ENCODE measurements at regions not wholly inside any gene's neighbourhood (a gene's known extent, or its start where the extent isn't known, plus 50 kb on each side); places are given as distances from the start of the nearest gene placed in this dataset.
"Not testable (repeated sequence)": the region's sequence is repeated elsewhere in the genome, so short reads cannot be mapped to it uniquely, and the experiment has no call there.

DNA sequence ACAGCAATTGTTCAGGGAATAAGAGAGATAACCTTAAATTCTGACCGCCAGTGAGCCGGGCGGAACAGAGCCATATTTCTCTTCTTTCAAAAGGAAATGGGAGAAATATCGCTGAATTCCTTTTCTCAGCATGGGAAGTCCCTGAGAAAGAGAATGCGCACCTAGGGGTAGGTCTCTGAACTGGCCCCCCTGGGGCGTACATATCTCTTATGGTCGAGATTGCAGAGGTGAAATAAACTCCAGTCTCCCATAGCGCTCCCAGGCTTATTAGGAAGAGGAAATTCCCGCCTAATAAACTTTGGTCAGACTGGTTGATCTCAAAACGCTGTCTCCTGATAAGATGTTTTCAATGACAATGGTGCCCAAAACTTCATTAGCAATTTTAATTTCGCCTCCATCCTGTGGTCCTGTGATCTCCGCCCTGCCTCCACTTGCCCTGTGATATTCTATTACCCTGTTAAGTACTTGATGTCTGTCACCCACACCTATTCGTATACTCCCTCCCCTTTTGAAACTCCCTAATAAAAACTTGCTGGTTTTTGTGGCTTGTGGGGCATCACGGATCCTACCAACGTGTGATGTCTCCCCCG, 195.8 kb upstream of the HMCN1 start:
- dilution Hi-C loops (cut with MboI; ENCODE audit: extremely low pct_ligation_motif_present, low sequenced_read_pairs); H3K4me2 ChIP-seq (ENCODE audit: insufficient read depth, low read length); CTCF ChIA-PET; H3K27me3 ChIP-seq (ENCODE audit: control insufficient read depth in 2 of 2, insufficient read depth in 2 of 2, low read length in 2 of 2); H3K79me2 ChIP-seq (ENCODE audit: control insufficient read depth, insufficient read depth, low read length); DNase-seq (ENCODE audit: low read depth, low spot score); H2AFZ ChIP-seq (ENCODE audit: low read depth, low read length); H3K4me3 ChIP-seq (replicated peaks in 1 of 3; ENCODE audit: insufficient read depth in 1 of 3, low read depth in 1 of 3, low read length in 3 of 3); H4K20me1 ChIP-seq (replicated peaks; ENCODE audit: control insufficient read depth, extremely low read depth, insufficient read depth, low read length); H3K9me1 ChIP-seq (replicated peaks; ENCODE audit: control insufficient read depth, extremely low read depth, insufficient read depth, low read length); H3K27ac ChIP-seq (ENCODE audit: insufficient read depth, low read depth, low read length); intact Hi-C loops (cut with micrococcal nuclease); H3K9ac ChIP-seq (replicated peaks; ENCODE audit: extremely low read depth, insufficient read depth, low read length); BruUV-seq (replicated peaks); H3K4me1 ChIP-seq (ENCODE audit: control insufficient read depth, extremely low read depth, insufficient read depth, low read length); FAIRE-seq; H3K9me3 ChIP-seq (replicated peaks; ENCODE audit: control insufficient read depth, insufficient read depth, low read length); POLR2A ChIA-PET; H3K36me3 ChIP-seq (ENCODE audit: control insufficient read depth in 2 of 2, extremely low read depth in 1 of 2, insufficient read depth in 2 of 2, low read length in 2 of 2): not testable (repeated sequence)

DNA sequence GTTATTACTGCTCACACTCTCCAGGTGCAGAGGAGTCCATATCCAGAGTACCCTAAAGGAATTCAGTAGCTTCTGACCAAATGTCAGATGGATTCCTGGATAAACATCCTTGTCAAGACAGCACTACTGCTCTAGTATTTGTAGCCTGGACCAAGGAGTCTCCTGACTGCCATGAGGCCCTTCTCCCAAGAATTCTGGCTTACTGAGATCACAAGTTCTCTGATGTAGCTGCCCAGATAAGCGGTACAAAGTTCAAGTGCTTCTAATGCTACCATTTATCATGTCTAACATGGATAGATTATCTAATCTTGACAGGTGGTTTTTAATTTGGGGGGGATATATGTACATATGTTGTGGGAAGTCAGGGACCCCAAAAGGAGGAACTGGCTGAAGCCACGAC, 196.6 kb upstream of the HMCN1 start:
- Histone ChIP-seq H3K79me2 (ENCODE audit: control insufficient read depth, insufficient read depth, low read length) (no peaks in the 10 kb centered on the region), H3K9ac (replicated peaks; ENCODE audit: extremely low read depth, insufficient read depth, low read length) (no peak overlapping the region), H3K27me3 (ENCODE audit: control insufficient read depth in 2 of 2, insufficient read depth in 2 of 2, low read length in 2 of 2) (no peaks in the 10 kb centered on the region), H3K9me1 (replicated peaks; ENCODE audit: control insufficient read depth, extremely low read depth, insufficient read depth, low read length) (no peaks in the 10 kb centered on the region), H3K4me3 (replicated peaks in 1 of 3; ENCODE audit: insufficient read depth in 1 of 3, low read depth in 1 of 3, low read length in 3 of 3) (no peak overlapping the region), H3K9me3 (replicated peaks; ENCODE audit: control insufficient read depth, insufficient read depth, low read length) (no peaks in the 10 kb centered on the region), H3K27ac (ENCODE audit: insufficient read depth, low read depth, low read length) (no peak overlapping the region), H3K36me3 (ENCODE audit: control insufficient read depth in 2 of 2, extremely low read depth in 1 of 2, insufficient read depth in 2 of 2, low read length in 2 of 2) (no peaks in the 10 kb centered on the region), H4K20me1 (replicated peaks; ENCODE audit: control insufficient read depth, extremely low read depth, insufficient read depth, low read length) (no peaks in the 10 kb centered on the region), H2AFZ (ENCODE audit: low read depth, low read length) (no peak overlapping the region), H3K4me2 (ENCODE audit: insufficient read depth, low read length) (no peak overlapping the region), H3K4me1 (ENCODE audit: control insufficient read depth, extremely low read depth, insufficient read depth, low read length) (peaks cover 3% of the 10 kb centered on the region)
- ChIA-PET CTCF (interaction anchor here (1.4 kb wide), 1 partner anchor 29 kb away, joined by 4 read pairs; no protein-coding TSS in a partner anchor), POLR2A (no interaction called here)
- intact Hi-C loops (cut with micrococcal nuclease) = no loop called here
- FAIRE-seq = no peak
- TF ChIP-seq FOS (IDR thresholded peaks at IDR 0.05; ENCODE audit: borderline replicate concordance, insufficient read depth, low read length) = no peak
- no peak for TF ChIP-seq EZH2 (IDR thresholded peaks at IDR 0.05; ENCODE audit: borderline replicate concordance, low read depth, low read length, severe bottlenecking)
- TF ChIP-seq JUN (IDR thresholded peaks at IDR 0.05; ENCODE audit: borderline replicate concordance, insufficient read depth, insufficient read length, low read depth) = no peak
- TF ChIP-seq, protein P1, sequence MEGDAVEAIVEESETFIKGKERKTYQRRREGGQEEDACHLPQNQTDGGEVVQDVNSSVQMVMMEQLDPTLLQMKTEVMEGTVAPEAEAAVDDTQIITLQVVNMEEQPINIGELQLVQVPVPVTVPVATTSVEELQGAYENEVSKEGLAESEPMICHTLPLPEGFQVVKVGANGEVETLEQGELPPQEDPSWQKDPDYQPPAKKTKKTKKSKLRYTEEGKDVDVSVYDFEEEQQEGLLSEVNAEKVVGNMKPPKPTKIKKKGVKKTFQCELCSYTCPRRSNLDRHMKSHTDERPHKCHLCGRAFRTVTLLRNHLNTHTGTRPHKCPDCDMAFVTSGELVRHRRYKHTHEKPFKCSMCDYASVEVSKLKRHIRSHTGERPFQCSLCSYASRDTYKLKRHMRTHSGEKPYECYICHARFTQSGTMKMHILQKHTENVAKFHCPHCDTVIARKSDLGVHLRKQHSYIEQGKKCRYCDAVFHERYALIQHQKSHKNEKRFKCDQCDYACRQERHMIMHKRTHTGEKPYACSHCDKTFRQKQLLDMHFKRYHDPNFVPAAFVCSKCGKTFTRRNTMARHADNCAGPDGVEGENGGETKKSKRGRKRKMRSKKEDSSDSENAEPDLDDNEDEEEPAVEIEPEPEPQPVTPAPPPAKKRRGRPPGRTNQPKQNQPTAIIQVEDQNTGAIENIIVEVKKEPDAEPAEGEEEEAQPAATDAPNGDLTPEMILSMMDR (IDR thresholded peaks at IDR 0.05; ENCODE audit: extremely low read depth in 1 of 2, insufficient read depth in 1 of 2, low read depth in 1 of 2, low read length in 2 of 2) = no peak
- no peak for TF ChIP-seq MYC (IDR thresholded peaks at IDR 0.05; ENCODE audit: low read depth, low read length)
- TF ChIP-seq POLR2A (IDR thresholded peaks at IDR 0.05; ENCODE audit: low read depth, low read length) = no peak
- TF ChIP-seq GATA2 (IDR thresholded peaks at IDR 0.05; ENCODE audit: insufficient read depth, insufficient read length, low read depth, low read length) = no peak
- no peak for TF ChIP-seq POLR2AphosphoS5 (IDR thresholded peaks at IDR 0.05; ENCODE audit: insufficient read depth, low read depth, low read length)
- TF ChIP-seq, protein P2, sequence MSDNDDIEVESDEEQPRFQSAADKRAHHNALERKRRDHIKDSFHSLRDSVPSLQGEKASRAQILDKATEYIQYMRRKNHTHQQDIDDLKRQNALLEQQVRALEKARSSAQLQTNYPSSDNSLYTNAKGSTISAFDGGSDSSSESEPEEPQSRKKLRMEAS (IDR thresholded peaks at IDR 0.05; ENCODE audit: insufficient read depth, insufficient read length) = no peak
- no peak for DNase-seq (ENCODE audit: low read depth, low spot score)
- no TSS peak for BruUV-seq (replicated peaks)
- dilution Hi-C loops (cut with MboI; ENCODE audit: extremely low pct_ligation_motif_present, low sequenced_read_pairs) = no loop called here

Data from endothelial cell of umbilical vein (primary cell).